Fibroblast of lung (primary cell): ENCODE measurements at regions not wholly inside any gene's neighbourhood (a gene's known extent, or its start where the extent isn't known, plus 50 kb on each side); places are given as distances from the start of the nearest gene placed in this dataset.
A peak's percentile ranks its signal among the peaks of the same experiment; 100 is the strongest.

ENCODE experiments used
- DNase-seq, 2 donors: peaks; one replicate each; pipeline versions ENCODE4 v3.0.0 to v3.0.0-alpha.2; 2010; ENCODE audit warnings: low read depth in 2 of 2
- H2AFZ ChIP-seq: 2 replicates; pipeline ENCODE4 v1.5.1; 2012; ENCODE audit warnings: low read length, control low read depth, inconsistent platforms
- H3K27ac ChIP-seq: 2 replicates; pipeline ENCODE4 v1.5.1; 2011; ENCODE audit warnings: low read length, control low read depth; ENCODE audit not compliant: insufficient read depth
- H3K27me3 ChIP-seq: 2 replicates; pipeline ENCODE4 v1.5.1; 2011; ENCODE audit warnings: mild to moderate bottlenecking, low read length; ENCODE audit not compliant: control insufficient read depth, insufficient read depth
- H3K36me3 ChIP-seq: 2 replicates; pipeline ENCODE4 v1.5.1; 2011; ENCODE audit warnings: low read length; ENCODE audit not compliant: control insufficient read depth, insufficient read depth
- H3K4me1 ChIP-seq: 2 replicates; pipeline ENCODE4 v1.5.1; 2011; ENCODE audit warnings: low read length; ENCODE audit not compliant: control insufficient read depth, insufficient read depth; ENCODE audit errors: extremely low read depth
- H3K4me2 ChIP-seq: 2 replicates; pipeline ENCODE4 v1.5.1; 2011; ENCODE audit warnings: low read length, control low read depth; ENCODE audit not compliant: insufficient read depth; ENCODE audit errors: extremely low read depth
- H3K4me3 ChIP-seq, 4 experiments: fragments of 200-600 bp in 1 of 4; sonication (generic) in 1 of 4; replicated peaks in 1 of 4; 2 replicates each; pipeline ENCODE4 v1.5.1; 2011 to 2016; ENCODE audit warnings: low read length in 4 of 4, low read depth in 3 of 4, mild to moderate bottlenecking in 3 of 4, control low read depth in 2 of 4, inconsistent platforms in 1 of 4, mixed read lengths in 1 of 4; ENCODE audit not compliant: insufficient read depth in 1 of 4; ENCODE audit errors: control extremely low read depth in 1 of 4
- H3K79me2 ChIP-seq: 2 replicates; pipeline ENCODE4 v1.5.1; 2012; ENCODE audit warnings: mild to moderate bottlenecking, low read length, inconsistent platforms; ENCODE audit not compliant: control insufficient read depth, insufficient read depth
- H3K9ac ChIP-seq: 2 replicates; pipeline ENCODE4 v1.5.1; 2011; ENCODE audit warnings: mild to moderate bottlenecking, low read length, control low read depth; ENCODE audit not compliant: insufficient read depth
- H3K9me3 ChIP-seq: 2 replicates; pipeline ENCODE4 v1.5.1; 2012; ENCODE audit warnings: low read depth, low read length; ENCODE audit not compliant: control insufficient read depth, insufficient read depth
- H4K20me1 ChIP-seq: 2 replicates; pipeline ENCODE4 v1.5.1; 2011; ENCODE audit warnings: low read length; ENCODE audit not compliant: control insufficient read depth, insufficient read depth; ENCODE audit errors: extremely low read depth
- CTCF ChIP-seq, 2 donors: IDR thresholded peaks in 1 of 2; conservative IDR thresholded peaks in 1 of 2; 1 replicate in 1 of 2; 2 replicates in 1 of 2; pipeline ENCODE4 v1.5.1; 2011 to 2012; ENCODE audit warnings: low read length in 2 of 2, control low read depth in 1 of 2, inconsistent platforms in 1 of 2, low read depth in 1 of 2, mild to moderate bottlenecking in 1 of 2
- EZH2 ChIP-seq: IDR thresholded peaks from 2 replicates; pipeline ENCODE4 v1.5.1; 2012; ENCODE audit warnings: low read length, control low read depth, mild to moderate bottlenecking; ENCODE audit errors: missing control alignments

DNA sequence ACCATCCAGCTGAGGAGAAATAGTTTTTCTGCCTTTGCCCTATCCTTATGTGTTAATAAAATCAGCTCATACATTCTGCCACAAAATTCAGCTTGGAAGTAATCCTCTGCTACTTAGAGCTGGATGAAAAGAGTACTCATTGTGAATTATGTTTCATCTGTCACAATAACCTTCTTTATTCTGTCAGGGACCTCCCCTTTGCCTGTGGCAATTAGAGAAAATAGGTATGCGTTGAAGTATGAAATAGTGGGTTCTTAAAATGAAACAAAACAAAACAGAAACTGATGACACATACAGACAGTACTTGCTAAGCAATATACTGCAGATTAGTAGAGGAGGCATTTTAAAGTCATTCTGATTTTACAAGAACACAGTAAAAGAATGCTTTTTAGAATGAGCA, 578.5 kb downstream of the USP25 start:
- peak overlapping the region; percentile 32 for H2AFZ ChIP-seq
- H3K79me2 ChIP-seq = no peaks in the 10 kb centered on the region
- H3K36me3 ChIP-seq = no peaks in the 10 kb centered on the region

DNA sequence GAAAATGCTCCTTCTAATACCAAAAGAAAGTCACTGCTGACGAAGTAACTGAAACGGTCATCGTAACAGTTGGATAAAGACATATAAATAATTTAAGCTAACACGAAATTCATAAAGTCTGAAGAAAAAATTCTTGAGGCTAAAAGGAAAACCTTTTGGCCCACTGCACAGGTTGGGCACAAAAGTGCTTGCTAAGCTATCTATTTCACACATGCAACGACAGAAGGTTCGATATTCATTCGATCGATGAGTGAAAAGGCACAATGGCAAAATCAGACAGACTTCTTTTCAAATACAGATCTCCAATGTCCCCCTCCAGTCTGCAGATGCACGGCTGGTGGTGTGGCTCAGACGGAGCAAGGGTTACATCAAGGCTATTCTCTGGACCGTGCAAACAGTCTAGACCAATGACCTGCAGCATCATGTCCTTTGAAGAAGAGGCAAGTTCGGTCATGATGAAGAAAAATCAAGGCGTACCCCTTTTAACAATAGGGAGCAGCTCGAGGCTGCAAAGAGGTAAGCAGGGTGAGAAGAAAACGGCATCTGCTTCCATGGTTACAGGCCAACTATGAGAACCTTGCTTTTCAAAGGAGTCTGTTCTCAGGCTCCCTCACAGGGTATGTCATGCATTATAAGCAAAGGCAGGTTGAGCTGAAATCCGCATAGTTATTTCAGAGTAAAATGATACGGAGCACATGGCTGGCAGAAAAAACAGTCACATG, 579.6 kb downstream of the USP25 start:
- no peaks in the 10 kb centered on the region for H3K4me1 ChIP-seq
- DNase-seq = peak in 1 of 2 donors; percentile 85
- H3K4me3 ChIP-seq = no peak overlapping the region
- no peak overlapping the region for H2AFZ ChIP-seq
- no peaks in the 10 kb centered on the region for H3K79me2 ChIP-seq
- H3K4me2 ChIP-seq = no peak overlapping the region
- H3K27ac ChIP-seq = no peak overlapping the region
- TF ChIP-seq EZH2 (no peak), CTCF (conservative IDR thresholded peaks at IDR 0.05 in 1 of 2, IDR thresholded peaks at IDR 0.05 in 1 of 2; ENCODE audit: low read depth in 1 of 2, low read length in 2 of 2) (no peak)
- no peaks in the 10 kb centered on the region for H3K36me3 ChIP-seq
- H3K9me3 ChIP-seq = no peaks in the 10 kb centered on the region
- no peaks in the 10 kb centered on the region for H3K27me3 ChIP-seq
- H3K9ac ChIP-seq = no peak overlapping the region
- no peaks in the 10 kb centered on the region for H4K20me1 ChIP-seq

More for the DNA sequence above, 578.5 kb downstream of the USP25 start:
- Histone ChIP-seq H3K4me1 (no peaks in the 10 kb centered on the region), H3K27me3 (no peaks in the 10 kb centered on the region), H4K20me1 (no peaks in the 10 kb centered on the region), H3K9ac (no peak overlapping the region), H3K27ac (no peak overlapping the region), H3K9me3 (no peaks in the 10 kb centered on the region), H3K4me2 (peak overlapping the region; percentile 64), H3K4me3 (peak overlapping the region in 1 of 4 experiments; percentile 27)
- peak; percentile 40 to 81 for DNase-seq
- TF ChIP-seq CTCF (conservative IDR thresholded peaks at IDR 0.05 in 1 of 2, IDR thresholded peaks at IDR 0.05 in 1 of 2; ENCODE audit: low read depth in 1 of 2, low read length in 2 of 2) = no peak
- no peak for TF ChIP-seq EZH2

GRCh38 chr21:16310176-16310575, 580.4 kb downstream of the USP25 start:
- no peak overlapping the region for H3K4me3 ChIP-seq
- H3K4me1 ChIP-seq = no peaks in the 10 kb centered on the region
- no peak overlapping the region for H3K4me2 ChIP-seq
- H3K9me3 ChIP-seq = no peaks in the 10 kb centered on the region
- no peaks in the 10 kb centered on the region for H3K36me3 ChIP-seq
- peak in 1 of 2 donors; percentile 48 for DNase-seq
- TF ChIP-seq EZH2 (no peak), CTCF (conservative IDR thresholded peaks at IDR 0.05 in 1 of 2, IDR thresholded peaks at IDR 0.05 in 1 of 2; ENCODE audit: low read depth in 1 of 2, low read length in 2 of 2) (no peak)
- no peak overlapping the region for H2AFZ ChIP-seq
- H3K9ac ChIP-seq = no peak overlapping the region
- no peaks in the 10 kb centered on the region for H4K20me1 ChIP-seq
- no peaks in the 10 kb centered on the region for H3K27me3 ChIP-seq
- H3K79me2 ChIP-seq = no peaks in the 10 kb centered on the region
- H3K27ac ChIP-seq = no peak overlapping the region
